ENCODE measurements at regions not wholly inside any gene's neighbourhood (a gene's known extent, or its start where the extent isn't known, plus 50 kb on each side); places are given as distances from the start of the nearest gene placed in this dataset.

DNA sequence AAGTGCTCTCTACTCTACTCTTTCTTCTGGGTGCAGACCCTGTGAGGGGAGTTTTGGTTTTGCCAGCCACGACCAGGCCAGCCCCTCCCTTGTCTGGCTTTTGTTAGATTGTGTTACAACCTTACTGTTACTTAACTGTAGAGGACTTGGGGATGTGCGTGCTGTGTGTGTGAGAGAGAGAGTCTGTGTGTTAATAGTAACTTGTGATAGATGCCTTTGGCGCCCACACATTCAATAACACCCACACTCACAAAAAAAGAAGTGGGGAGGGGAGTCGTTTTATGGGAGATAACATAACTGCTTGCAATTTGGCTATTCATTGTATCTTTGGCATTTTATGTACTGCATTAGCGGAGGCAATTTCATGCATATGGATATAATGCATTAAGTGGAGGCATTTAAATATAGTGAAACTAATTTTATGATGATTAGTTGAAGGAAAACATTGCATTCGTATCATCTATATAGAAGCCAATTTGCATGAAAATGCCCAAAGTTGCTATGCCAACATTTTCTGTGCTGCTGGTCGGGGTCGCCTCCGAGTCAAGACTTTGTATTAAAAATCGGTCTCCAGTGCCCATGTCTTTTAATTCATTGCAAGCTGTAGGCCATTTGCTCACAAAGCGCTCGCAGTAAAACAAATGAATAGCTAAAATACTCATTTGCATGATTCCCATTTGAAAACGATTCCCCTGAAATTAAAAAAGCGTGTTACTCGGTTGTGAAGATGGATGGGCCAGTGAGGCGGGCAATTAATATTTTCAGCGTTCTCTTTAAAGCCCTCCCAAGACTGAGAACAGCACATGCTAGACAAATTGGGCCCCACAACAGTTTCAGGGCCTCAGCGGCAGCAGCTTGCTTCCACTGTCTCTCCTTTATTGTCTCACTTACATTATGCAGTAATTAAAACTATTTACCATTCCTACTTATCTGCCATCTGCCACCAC, 158.5 kb upstream of the SMAD3 start:
- no peak for FAIRE-seq

DNA sequence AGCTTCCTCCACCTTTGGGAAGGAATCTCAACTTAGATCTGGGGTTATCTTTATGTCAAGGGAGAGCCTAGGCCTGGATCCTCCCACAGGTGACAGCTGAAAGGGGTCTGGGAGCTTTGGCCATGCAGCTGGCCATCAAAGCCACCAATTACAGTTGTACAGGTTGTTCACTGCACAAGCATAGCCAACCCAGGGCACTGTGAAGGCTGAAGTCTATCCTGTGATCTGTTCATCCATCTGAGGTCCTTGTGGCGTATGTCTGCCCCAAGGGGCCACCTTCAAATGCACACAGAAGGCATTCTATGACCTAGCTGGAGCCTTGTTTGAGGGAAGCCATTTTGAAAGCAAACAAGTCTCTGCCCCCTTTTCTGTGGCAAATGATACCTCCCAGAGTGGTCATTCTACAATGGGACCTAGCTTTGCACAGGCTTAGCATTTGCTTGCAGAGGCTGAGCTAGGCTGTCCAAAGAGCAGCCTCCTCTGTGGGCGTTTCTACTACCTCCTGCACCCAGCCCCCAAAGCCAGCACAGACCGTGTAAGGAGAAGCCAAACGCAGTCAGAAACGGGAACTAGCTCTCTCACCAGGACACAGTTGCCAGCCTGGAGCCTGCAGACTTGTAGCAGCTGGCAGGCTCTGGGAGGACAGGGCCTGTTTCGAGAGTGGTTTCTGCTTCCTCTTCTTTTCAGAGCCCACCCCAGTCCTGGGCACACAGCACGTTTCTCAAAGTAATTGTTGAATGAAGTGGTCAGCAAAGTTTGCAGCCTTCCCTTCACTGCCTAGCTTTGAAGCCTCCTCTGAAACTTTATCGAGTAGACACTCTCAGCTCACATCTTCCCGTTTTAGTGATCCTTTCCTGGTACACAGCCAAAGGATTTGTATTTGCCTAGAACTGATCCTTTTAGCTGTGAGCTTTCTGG, 157.3 kb upstream of the SMAD3 start:
- no peak for FAIRE-seq

DNA sequence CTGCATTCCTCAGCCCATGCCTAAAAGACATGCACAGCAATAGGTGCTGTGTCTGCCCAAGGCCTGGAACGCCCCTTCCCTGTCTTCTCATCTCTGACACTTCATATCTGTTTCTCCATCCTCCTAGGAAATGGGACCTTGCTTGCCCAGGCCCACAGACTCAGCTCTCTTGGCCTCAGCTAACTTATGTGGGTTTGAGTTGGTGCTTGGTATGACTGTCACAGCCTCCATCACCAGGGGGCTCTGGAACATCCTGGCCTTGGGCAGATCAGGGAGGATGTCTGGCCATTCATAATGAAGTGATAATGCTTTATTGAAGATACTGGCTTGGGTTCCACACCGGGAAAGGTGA, 156.7 kb upstream of the SMAD3 start:
- no peak for FAIRE-seq

DNA sequence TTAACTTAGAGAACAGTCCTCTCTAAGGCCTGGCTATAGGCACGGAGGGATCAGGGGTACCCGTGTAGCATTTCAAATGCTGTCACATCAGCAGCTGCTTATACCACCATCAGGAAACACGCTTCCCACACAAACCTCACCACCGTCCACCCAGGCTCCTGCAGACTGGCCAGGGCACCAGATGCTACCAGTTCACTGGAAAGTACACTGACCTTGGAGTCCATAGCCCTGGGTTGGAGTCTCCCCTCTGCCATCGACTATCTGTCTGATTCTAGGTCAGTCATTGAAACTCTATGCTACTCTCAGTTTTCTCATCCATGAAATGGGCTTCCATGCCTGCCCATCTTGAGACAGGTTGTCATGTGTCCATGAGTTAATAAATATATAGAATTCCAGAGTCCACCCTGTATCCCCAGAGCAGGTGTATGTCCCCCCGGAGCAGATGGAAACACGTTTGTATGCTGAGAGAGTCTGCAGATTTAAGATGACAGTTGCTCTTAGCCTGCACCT, 156.0 kb upstream of the SMAD3 start:
- FAIRE-seq: no peak

DNA sequence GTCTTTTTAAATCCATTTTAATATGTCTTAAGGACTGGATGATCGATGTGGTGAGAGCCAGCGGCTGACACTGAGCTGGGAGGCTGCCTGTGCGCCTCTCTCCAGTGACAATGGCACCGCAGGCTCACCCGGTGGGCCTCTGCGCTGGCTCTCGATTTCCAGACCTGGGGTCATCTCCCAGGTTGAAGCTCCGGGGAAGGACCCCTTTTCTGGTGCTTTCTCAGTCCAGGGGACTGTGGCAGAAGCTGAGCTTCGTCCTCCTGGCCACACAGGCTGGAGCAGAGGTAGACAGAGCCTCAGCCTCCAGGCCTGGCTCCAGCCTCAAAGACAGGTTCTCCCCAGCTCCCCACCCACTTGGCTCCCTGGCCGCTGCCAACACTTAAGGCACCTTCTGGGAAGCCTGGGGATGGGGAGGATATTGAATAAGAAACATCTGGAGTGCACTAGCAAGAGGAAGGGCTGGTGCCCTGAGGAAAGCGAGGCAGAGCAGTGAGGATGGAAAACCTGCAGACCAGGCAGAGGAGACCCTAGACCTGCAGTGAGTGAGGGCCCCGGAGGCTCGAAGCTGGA, 154.2 kb upstream of the SMAD3 start:
- no peak for FAIRE-seq

DNA sequence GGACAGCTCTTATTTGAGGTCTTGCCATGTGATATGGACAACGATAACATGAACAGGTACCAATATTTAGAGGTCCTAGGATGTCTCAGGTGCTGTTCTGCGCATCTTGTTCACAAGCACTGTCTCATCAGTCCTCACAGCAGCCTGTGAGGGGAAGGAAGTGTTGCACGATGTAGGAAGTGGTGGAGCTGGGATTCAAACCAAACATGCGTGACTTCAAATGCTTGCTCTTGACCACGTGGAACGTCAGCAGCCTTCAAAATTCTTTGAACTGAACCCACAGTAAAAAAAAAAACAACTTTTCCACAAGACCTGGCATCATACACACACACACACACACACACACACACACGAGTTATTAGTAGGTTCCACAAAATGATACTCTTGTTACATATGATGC, 153.4 kb upstream of the SMAD3 start:
- no peak for FAIRE-seq

DNA sequence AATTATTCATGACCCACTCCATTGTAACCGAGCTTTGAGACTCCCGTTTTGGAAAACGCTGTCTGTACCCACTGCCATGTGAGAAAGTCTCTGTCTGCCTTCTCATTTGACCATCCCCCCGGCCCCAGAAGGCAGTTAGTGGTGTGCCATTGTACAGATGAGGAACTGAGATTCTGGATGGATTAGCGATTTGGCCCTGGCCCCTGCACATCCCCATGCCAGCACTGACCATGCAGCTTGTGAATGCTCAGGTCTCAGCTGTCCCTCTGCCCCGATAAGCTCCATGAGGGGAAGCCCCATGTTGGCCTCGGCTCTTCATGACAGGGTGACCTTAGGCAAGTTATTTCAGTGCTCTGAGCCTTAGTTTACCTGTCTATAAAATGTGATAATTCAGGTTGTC, 153.0 kb upstream of the SMAD3 start:
- FAIRE-seq: no peak

DNA sequence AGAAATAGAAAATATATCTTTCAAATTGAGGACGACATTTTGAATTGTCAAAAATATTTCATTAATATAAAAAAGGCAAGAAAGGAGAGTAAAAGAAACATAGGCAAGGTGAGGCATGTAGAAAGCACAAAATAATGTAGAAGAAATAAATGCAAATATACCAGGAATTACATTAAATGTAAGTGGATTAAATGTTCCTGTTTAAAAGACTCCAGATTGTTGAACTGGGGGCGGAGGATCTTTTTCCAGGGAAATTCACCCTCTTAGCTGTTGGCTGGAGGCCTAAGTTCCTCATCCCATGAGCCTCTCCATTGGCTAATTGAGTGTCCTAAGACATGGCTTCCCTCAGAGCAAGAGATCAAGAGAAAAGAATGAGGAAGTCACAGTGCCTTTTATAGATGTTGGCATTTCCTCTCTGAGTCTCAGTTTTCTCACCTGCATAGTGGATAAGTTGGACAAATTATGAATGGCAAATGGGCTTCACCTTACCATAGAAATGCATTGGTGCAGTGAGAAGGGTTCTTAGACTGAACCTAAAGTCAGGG, 147.4 kb upstream of the SMAD3 start:
- FAIRE-seq: no peak

DNA sequence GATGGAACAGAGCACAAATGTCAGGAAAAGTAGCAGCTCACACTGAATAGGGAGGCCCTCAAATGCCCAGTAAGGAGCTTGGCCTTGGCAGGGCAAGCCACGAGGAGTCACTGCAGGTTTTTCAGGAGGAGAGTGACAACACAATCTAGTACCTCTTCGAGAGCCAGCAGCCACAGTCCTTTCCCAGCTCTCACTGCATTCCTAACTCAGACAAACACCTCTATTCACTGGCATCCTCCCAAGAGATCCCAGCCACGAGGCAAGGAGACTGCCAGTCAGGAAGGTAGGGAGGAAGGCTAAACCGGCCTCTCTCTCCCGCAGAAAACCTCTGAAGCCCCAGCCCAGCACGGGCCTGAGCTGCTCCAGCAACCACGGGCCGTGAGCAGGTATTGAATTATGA, 146.0 kb upstream of the SMAD3 start:
- FAIRE-seq: no peak

DNA sequence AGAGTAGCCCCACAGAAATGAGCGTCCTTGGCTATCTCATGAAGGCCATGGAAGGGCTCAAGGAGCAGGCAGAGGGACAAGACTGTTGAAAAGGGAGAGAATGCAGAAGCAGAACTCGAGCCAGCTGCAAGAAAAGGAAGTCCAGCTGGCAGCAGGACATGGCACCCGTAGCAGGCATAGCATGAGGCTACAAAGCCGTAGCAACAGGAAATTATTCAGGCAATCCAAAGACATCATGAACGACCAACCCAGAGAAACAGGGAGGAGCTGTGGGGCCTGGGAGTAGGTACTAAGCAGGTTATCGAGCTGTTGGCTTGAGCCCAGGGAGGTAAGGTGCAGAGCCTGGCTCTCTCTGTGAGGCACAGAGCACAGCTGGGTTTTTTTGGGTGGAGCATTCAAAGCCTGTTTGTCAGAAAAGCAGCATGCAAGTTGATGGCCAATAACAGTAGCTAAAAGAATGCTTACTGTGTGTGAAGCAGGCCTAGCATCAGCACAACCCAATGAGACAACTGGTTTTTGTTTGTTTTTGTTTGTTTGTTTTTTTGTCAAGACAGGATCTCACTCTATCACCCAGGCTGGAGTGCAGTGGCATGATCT, 144.0 kb upstream of the SMAD3 start:
- FAIRE-seq: no peak

DNA sequence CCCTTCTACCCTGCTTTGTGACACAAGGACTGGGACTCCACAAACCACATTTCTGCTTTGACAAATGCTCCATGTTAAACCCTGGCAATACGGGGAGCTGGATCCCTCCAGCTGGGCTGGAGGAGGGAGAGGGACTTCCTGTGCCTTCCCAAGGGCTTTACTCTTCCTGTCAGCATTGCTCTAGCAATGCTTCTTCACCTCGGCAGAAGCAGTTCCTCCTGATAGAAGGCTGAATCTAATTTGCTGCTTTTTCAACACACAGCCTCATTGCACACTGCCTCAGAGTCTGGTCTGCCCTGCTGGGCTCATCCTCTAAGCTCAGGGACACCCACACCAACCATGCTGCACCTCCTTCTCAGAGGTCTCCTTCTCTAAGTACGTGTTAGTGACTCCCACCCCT, 142.8 kb upstream of the SMAD3 start:
- FAIRE-seq: no peak

DNA sequence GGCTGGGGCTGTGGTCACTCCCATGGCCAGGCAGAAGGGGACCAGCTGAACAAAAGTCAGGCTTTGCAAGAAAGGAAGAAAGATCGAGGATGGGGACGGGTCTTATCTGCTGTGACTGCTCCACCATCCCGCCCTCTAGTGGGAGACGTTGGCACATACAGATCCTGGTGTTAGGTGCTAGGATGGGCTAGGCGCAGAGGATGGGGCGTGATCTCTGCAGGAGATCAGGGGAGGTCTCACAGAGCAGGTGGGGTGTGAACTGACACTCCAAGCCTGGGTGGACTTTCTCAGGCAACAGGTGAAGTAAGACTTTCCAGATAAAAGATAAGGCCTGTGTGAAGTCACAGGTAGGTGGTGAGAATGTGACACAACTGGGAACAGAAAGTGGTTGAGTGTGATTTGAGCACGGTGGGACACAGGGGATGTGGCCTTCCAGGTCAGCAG, 141.9 kb upstream of the SMAD3 start:
- FAIRE-seq: no peak

DNA sequence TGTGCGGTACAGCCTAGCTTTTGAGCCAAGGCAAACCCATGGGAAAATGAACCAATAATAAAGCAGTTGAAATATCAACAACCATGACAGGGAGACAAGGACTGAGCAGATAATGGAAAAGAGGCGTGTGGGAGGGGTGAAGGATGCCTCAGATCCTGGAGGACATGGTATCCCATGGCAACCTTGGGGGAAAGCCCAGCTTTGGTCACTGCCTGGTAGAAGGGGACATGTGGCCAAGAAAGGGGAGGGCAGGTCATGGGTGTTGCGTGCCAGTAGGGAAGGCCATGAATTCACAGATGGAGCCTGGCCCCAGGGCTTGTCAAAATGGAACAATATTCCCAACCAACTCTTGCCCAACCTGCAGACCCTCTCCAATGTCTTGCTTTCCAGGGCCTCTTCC, 140.5 kb upstream of the SMAD3 start:
- FAIRE-seq: no peak

DNA sequence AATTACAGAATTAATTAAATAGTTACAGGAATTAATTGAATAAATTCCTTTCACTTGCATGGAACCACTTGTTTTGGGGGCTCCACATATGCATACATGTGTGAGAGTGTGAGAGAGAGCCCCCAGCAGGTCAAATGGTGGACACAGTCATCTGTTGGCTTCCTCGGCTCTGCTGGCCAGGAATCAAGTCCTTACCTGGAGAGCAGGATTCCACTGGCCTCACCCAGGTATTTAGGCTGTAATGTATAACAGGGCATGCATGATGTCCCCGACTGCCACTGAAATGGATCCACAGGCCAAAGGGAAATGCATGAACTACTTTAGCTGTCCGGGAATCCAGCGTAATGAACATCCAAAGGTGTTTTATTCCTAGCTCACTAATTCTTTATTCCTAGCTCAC, 139.7 kb upstream of the SMAD3 start:
- no peak for FAIRE-seq

DNA sequence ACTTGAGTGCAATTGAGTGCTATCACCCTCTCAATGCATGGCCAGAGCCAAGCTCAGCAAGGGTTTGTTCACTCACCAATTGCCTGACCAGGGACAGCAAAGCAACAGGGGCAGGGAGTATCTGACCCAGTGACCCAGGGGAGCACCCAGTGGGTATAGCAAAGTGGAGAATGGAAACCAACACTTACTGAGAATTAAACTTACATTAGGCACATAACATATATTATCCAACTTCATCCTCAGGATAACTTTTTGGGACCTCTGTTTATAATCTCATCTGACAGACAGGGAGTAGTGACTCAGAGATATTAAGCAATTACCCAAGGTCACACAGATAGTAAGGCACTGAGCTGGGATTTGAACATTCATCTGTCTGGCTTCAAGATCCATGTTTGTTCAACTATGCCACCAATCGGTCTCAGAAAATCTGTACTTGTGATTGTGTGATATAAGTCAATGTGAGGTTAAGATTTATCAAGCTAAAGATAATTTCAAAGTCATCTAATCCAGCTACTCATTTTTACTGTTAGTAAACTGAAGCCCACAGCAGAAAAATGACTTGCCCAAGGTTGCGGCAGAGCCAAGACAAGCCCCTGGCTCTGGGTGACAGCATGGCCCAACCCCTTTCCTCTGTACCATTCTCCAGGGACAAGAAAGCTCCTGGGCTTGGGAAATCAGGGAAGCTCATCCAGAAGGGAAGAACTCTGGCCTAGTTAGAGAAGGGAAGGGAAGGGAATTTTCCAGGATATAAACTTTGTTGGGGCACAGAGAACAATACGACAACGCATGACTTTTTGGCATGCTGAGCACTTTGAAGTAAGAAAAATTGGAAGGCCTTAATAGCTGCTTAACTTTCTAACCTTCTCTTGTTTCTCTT, 138.0 kb upstream of the SMAD3 start:
- FAIRE-seq: no peak

DNA sequence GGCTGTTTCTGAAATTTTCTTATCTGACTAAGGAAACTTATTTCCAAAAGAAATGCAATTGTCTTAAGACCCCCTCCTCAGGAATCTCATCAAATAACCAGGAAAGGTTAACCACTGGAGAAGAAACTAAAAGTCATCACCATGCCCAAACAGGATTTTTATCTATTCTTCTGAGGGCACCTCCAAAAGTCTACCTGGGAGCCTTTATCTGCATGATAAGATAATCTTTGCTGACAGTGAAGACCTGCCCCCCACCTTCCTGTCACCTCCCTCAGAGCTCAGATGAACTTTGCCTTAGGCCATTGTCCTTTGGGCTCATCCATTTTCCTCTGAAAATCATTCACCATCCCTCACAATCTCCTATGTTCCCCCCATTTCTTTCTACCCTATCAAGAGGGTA, 137.3 kb upstream of the SMAD3 start:
- no peak for FAIRE-seq

DNA sequence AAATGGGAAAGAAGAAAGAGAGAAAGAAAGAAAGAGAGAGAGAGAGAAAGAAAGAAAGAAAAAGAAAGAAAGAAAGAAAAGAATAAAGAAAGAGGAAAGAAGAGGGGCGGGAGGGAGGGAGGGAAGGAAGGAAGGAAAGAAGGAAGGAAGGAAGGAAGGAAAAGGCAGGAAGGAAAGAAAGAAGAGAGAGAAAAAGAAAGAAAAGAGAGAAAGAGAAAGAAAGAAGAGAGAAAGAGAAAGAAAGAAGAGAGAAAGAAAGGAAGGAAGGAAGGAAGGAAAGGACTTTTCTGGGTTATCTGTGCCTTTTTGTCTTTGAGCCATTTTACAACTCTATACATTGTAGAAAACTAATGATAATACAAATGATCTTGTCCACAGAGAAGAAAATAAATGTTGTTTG, 136.6 kb upstream of the SMAD3 start:
- FAIRE-seq: no peak

DNA sequence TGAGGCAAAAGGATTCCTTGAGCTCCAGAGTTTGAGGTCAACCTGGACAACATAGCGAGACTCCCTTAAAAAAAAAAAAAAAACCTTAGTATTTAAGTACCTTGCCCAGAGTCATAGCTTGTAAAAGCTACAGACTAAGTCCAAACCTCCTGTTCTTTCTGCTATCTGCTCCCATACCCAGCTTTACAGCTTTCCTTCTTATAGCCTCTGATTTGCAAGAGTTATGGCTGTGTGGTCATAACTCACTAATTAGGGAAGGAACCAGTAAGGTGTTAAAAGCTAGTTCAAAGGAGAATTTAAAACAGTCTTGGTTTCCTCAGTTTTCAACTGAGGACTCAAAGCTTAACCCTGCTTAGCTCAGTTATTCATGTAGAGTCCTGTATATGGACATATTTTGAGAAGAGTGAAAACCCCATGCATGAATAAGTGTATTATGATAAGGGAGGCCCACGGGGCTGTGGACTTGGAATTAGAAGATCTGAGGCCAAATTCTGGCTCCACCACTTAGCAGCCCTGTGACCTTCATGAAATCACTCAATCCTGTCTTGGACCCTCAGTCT, 135.5 kb upstream of the SMAD3 start:
- FAIRE-seq: no peak

DNA sequence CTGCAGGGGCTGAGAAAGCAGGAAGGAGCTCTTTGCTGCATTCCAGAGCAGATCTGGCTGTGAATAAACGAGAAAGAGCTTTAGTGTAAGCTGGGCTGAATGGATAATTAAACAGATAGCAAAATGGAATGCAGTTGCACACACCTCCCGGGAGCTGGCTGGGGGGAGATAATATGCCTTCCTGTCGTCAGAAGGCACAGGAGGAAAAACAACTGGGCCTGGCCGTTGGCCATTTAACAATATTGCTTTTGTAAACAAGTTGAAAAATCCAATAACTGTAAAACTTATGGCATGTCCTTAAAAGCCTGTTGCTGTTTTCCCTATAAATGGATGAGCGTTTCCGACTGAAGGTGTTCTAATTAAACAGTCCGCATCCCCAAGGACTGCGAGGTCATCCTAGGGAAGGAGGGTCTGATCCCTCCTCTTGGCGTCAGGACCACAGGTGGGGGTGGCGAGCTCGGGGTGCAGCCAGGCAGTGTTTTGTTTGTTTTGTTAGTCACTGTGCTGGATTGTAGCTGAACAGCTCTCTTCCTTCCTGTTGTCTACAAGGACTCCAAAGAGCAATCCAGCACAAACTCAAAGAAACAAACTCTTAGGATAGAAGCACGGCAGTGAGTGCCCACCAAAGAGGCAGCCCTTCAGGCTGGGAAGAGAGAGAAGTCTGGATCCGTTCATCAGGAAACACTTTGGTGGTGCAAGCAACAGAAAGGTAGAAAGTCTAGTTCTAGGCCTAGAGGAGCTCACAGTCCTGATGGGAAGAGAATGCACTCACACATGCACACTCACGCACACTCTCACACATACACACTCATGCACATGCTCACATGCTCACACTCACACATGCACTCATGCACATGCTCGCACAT, 133.4 kb upstream of the SMAD3 start:
- no peak for FAIRE-seq

DNA sequence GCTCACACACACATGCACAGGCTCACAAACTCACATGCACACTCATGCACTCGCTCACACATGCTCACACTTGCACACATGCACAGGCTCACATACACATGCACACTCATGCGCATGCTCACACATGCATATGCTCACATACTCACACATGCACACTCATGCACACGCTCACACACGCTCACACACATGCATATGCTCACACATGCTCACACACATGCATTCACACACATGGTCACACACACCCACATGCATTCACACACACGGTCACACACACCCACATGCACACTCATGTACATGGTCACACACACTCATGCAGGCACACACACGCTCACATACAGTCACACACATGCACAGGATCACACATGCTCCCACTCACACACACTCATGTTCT, 132.8 kb upstream of the SMAD3 start:
- FAIRE-seq: no peak

Data from TTC549 (cell line).